GM12873 (cell line): ENCODE measurements at regions not wholly inside any gene's neighbourhood (a gene's known extent, or its start where the extent isn't known, plus 50 kb on each side); places are given as distances from the start of the nearest gene placed in this dataset.

ENCODE experiments used
- TF ChIP-seq, protein P1 (sequence below): IDR thresholded peaks from 2 replicates; pipeline ENCODE4 v1.5.1; 2012; ENCODE audit warnings: low read depth, mild to moderate bottlenecking, moderate library complexity, low read length, control low read depth; ENCODE audit not compliant: insufficient read depth; ENCODE audit errors: missing control alignments

DNA sequence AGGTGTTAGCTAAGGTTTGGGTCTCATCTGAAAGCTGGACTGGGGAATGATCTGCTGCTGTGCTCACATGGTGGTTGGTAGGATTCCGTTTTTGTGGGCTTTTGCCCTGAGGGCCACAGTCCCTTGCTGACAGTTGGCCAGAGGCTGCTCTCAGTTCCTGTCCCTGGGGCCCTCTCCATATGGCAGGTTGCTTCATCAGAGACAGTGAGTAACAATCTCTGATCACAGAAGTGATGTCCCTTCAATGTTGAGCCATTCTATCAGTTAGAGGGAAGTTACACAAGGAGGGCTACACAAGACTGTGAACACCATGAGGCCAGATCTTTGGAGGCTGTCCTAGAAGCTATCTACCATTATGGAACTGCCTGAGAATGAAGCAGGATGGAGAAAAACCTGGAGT lies 137.2 kb downstream of the AACS start:
- TF ChIP-seq, protein P1, sequence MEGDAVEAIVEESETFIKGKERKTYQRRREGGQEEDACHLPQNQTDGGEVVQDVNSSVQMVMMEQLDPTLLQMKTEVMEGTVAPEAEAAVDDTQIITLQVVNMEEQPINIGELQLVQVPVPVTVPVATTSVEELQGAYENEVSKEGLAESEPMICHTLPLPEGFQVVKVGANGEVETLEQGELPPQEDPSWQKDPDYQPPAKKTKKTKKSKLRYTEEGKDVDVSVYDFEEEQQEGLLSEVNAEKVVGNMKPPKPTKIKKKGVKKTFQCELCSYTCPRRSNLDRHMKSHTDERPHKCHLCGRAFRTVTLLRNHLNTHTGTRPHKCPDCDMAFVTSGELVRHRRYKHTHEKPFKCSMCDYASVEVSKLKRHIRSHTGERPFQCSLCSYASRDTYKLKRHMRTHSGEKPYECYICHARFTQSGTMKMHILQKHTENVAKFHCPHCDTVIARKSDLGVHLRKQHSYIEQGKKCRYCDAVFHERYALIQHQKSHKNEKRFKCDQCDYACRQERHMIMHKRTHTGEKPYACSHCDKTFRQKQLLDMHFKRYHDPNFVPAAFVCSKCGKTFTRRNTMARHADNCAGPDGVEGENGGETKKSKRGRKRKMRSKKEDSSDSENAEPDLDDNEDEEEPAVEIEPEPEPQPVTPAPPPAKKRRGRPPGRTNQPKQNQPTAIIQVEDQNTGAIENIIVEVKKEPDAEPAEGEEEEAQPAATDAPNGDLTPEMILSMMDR = no peak

DNA sequence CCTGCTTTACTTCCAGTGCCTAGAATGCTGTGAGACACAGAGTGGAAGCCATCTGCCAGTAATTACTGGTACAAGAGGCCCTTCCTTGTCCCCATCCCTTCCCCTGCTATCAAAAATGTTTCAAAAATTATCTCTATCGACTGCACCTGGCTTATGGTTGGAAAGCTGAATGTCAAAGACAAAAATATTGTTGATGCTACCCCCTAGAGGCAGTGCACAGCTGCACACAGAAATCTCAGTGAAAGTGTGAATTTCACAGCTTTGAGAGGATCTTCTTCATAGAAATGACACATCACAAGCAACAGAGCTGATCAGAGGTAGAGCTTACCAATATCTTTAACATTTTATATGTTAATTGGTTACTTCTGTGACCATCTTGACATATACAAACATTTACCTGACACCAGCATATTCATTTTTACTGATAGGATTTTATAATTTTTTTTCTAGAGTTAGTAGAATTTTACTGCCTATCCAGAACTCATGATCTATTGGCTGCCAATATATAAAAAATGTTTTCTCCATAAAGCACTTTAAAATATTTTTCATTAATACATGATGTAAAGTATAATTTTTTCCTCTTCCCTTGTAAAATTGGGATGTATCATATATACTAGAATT lies 138.0 kb downstream of the AACS start:
- TF ChIP-seq, protein P1 = peak; percentile 66

DNA sequence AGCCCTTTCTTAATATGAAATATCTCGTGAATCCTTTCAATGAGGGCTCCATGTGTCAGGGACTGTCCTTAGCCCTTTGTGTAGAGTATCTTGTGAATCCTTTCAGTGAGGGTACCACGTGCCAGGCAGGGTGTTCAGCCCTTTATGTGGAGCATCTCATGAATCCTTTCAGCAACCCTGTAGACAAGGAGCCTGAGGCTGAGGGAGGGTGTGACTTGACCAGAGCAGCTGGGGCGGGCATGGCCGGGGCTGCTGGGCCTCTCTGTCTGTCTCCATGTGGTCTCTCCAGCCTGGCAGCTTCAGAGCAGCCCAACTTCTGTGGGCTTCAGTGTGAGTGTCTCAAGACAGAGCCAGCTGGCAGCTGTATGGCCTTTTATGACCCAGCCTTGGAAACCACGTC lies 140.2 kb downstream of the AACS start:
- TF ChIP-seq, protein P1 = no peak

DNA sequence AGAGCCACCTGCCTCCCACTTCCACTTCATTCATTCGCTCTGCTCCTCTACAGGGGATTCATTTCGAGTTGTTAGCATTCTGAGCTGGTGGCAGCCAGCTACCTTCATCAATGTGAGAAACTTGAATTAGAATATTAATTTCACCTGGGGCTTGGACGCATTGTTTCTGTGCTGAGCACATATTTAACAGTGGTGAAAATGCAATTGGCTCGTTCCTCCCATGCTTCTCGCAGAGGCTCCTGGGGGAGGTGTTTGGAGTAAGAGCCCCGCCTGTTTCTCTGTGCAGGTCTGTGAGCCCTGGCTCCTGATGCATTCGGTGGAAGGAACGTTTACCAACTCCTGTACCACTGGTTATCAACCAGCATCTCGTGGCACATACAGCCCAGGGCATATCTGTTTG lies 141.5 kb downstream of the AACS start:
- TF ChIP-seq, protein P1 = no peak

DNA sequence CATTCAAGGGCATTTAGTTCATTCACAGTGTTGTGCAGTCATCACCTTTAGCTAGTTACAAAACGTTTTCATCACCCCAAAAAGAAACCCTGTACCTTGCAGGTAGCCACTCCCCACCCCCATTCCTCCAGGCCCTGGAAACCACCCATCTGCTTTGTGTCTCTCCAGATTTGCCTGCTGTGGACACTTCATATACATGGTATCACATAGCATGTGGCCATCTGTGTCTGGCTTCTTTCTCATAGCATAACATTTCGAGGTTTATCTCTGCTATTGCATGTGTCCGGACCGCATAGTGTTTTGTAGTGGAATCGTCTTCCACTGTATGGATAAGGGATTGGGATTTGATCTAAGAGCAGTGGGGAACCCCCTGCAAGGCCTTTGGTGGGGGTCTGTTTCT lies 143.1 kb downstream of the AACS start:
- TF ChIP-seq, protein P1 = no peak

DNA sequence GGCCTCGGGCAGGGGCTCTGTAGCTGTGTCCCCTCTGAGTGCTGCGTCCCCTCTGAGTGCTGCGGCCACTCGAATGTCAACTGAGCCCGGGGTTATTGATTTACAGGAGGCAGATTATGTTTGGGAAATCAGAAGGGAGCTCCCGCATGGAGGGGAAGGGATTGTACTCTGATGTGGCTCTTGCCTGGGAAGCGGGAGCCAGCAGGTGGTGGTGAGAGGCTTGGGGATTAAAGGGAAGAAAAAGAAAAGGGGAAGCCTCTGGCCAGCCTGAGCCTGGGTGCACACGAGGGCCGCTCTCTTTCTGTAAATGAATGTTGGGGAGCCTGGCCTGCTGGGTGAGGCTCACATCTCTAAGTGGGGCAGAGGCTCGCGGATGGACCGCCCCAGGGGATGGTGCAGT lies 143.7 kb downstream of the AACS start:
- TF ChIP-seq, protein P1 = no peak

DNA sequence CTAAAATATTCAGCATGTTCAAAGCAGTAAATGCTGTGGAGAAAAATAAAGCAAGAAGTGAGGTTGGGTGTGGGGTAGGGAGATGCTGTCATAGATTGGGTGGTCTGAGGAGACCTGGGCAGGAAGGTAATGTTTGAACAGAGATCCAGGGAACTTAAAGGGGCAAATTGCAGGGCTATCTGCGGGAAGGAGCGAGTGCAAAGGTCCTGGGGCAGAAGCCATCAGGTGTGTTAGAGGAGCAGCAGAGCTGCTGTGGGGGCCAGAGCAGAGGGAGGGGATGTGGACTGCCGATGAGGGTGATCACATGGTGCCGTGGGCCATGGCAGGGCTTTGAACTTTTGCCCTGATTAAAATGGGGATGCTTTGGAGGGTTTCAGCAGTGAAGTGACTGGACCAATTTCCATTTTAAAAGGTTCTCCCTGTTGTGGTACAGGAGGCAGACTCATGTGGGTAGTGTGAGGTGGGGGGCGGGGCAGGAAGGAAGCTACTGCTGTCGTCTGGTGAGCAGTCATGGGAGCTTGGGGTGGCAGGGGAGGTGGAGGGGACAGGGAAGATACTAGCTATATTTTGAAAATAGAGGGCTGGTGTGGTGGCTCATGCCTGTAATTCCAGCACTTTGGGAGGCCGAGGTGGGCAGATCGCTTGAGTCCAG lies 145.0 kb downstream of the AACS start:
- TF ChIP-seq, protein P1 = no peak
